ENCODE measurements at regions not wholly inside any gene's neighbourhood (a gene's known extent, or its start where the extent isn't known, plus 50 kb on each side); places are given as distances from the start of the nearest gene placed in this dataset.

- Histone ChIP-seq H3K4me1 (ENCODE audit: control insufficient read depth, insufficient read depth, low read length) (no peaks in the 10 kb centered on the region), H3K27ac (ENCODE audit: extremely low read depth, low read depth, low read length) (no peak overlapping the region)
- CTCF ChIA-PET = no interaction called here
Measured at GRCh38 chr1:37234941-37235418, 200.7 kb upstream of the GRIK3 start.

More at GRCh38 chr1:37234941-37235418, 200.7 kb upstream of the GRIK3 start:
- H3K9me3 ChIP-seq (ENCODE audit: control insufficient read depth, insufficient read depth, low read depth, low read length) = no peaks in the 10 kb centered on the region
- H3K36me3 ChIP-seq (ENCODE audit: control insufficient read depth in 2 of 2, insufficient read depth in 1 of 2, low read length in 2 of 2) = no peaks in the 10 kb centered on the region
- TF ChIP-seq ZNF114 (tag by site-specific recombination; IDR thresholded peaks at IDR 0.05) = no peak
- TF ChIP-seq INSM2 (tag by site-specific recombination; IDR thresholded peaks at IDR 0.05) = no peak
- no peak for TF ChIP-seq SETDB1 (IDR thresholded peaks at IDR 0.05; ENCODE audit: insufficient read length, low read length)
- TF ChIP-seq AEBP2 (tag by site-specific recombination; IDR thresholded peaks at IDR 0.05; ENCODE audit: borderline replicate concordance) = no peak
- no peak for TF ChIP-seq ZNF280C (tag by site-specific recombination; IDR thresholded peaks at IDR 0.05)
- TF ChIP-seq ZNF366 (tag by site-specific recombination; conservative IDR thresholded peaks at IDR 0.05) = no peak
- TF ChIP-seq ZSCAN4 (tag by site-specific recombination; IDR thresholded peaks at IDR 0.05) = no peak
- TF ChIP-seq ZNF626 (tag by site-specific recombination; IDR thresholded peaks at IDR 0.05) = no peak
- no peak for TF ChIP-seq HOXC10 (CRISPR knock-in tag; IDR thresholded peaks at IDR 0.05)
- TF ChIP-seq ZBTB1 (tag by site-specific recombination; IDR thresholded peaks at IDR 0.05) = no peak
- no peak for TF ChIP-seq ZSCAN16 (tag by site-specific recombination; IDR thresholded peaks at IDR 0.05)
- no peak for TF ChIP-seq ZNF266 (tag by site-specific recombination; IDR thresholded peaks at IDR 0.05; ENCODE audit: low read depth)
- TF ChIP-seq KLF10 (tag by site-specific recombination; IDR thresholded peaks at IDR 0.05) = no peak
- no peak for TF ChIP-seq ZNF426 (tag by site-specific recombination; IDR thresholded peaks at IDR 0.05)
- TF ChIP-seq ZNF140 (tag by site-specific recombination; IDR thresholded peaks at IDR 0.05) = no peak
- TF ChIP-seq IKZF3 (tag by site-specific recombination; IDR thresholded peaks at IDR 0.05) = no peak
- TF ChIP-seq ZSCAN23 (tag by site-specific recombination; IDR thresholded peaks at IDR 0.05) = no peak
- TF ChIP-seq KLF1 (tag by site-specific recombination; IDR thresholded peaks at IDR 0.05) = no peak
- no peak for TF ChIP-seq ZNF513 (tag by site-specific recombination; IDR thresholded peaks at IDR 0.05)
- POLR2A ChIA-PET = no interaction called here
- H3K4me3 ChIP-seq (ENCODE audit: low read depth, low read length) = no peak overlapping the region

Data from HEK293 (cell line).